ENCODE measurements at regions not wholly inside any gene's neighbourhood (a gene's known extent, or its start where the extent isn't known, plus 50 kb on each side); places are given as distances from the start of the nearest gene placed in this dataset.

DNA sequence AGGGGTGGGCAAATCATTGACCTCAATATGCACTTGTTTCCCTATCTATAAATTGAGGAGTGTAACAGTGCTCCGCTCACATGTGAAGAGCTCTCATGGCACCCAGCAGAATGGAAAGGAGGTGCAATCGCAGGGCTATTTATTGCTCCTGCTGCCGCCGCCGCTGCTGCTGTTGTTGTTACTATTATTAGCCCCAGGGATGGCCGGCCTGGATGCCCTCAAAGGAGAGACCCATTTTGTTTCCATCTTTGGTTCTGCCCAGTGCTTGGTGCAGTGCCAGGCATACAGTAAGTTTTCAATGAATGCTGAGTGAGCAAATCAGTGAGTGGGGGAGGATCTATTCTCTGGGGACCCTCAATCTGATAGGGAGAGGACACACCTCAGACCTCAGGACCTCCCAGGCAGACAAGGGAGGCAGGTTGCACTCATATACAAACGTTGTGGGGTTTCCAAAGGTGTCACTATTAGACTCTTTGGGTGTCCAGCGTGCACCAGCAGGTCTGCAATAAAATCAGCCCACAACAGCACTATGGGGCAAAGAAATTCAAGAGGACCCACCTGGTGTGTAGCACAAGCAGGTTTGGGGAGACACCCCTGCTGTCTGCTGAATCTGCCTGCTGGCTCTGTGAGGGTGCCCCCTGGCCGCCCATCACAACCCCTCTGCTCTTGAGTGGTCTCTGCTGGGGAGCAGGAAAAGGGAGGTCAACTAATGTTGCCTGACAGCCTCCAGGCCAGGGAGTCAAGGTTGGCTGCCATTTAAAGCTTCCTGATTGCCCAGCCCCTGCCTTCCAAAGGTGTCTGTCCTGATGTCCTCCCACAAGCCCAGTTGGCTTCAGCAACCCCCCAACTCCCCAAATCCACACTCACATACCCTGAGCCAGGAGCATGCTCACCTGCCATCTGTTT lies 136.3 kb downstream of the ACTL8 start:
- H3K27ac ChIP-seq = no peak overlapping the region
- H3K36me3 ChIP-seq = no peaks in the 10 kb centered on the region
- H3K9me3 ChIP-seq (replicated peaks) = no peaks in the 10 kb centered on the region
- peaks cover 35% of the 10 kb centered on the region for H3K27me3 ChIP-seq (replicated peaks)
- H3K4me3 ChIP-seq = no peak overlapping the region
- no peaks in the 10 kb centered on the region for H3K4me1 ChIP-seq (replicated peaks)
- DNase-seq (ENCODE audit: low read depth in 1 of 2, low spot score in 2 of 2) = no peak

DNA sequence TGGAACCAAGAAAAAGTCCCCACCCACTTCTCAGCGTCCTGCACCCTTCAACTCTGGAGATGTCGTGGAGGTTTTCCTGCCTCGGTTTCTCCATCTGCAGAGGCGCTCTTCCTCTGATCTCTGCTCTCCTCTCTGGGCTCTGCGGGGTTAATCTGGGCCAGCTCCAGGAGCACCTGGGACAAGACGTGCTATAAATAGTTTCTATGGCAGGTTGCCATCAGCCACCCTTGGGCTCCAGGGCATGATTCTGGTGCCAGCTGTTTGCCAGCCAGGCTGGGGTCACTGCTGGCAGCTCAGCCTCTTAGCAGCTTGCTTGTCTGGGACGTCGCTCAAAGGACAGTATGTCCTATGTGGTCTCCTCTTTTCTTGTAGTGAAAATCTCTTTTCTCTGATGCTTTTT lies 137.1 kb downstream of the ACTL8 start:
- no peak for DNase-seq (ENCODE audit: low read depth in 1 of 2, low spot score in 2 of 2)
- Histone ChIP-seq H3K36me3 (no peaks in the 10 kb centered on the region), H3K27me3 (replicated peaks) (peaks cover 33% of the 10 kb centered on the region), H3K27ac (no peak overlapping the region), H3K9me3 (replicated peaks) (no peaks in the 10 kb centered on the region), H3K4me1 (replicated peaks) (no peaks in the 10 kb centered on the region), H3K4me3 (no peak overlapping the region)

DNA sequence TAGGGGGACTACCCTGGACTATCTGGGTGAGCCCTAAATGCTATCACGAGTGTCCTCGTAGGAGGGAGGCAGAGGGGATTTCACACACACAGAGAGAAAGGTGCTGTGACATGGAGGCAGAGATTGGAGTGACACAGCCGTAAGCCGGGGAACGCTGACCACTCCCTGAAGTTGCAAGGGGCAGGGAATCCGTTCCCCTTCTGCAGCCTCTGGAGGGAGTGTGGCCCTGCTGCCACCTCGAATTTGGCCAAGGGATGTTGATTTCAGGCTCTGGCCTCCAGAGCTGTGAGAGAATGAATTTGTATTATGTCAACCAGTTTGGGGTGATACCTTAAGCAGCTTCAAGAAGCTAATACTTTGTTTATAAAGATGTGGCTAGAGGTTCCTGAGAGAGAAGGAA lies 137.7 kb downstream of the ACTL8 start:
- Histone ChIP-seq H3K4me1 (replicated peaks) (no peaks in the 10 kb centered on the region), H3K4me3 (no peak overlapping the region), H3K27me3 (replicated peaks) (peaks cover 27% of the 10 kb centered on the region), H3K36me3 (no peaks in the 10 kb centered on the region), H3K27ac (no peak overlapping the region), H3K9me3 (replicated peaks) (no peaks in the 10 kb centered on the region)
- DNase-seq (ENCODE audit: low read depth in 1 of 2, low spot score in 2 of 2) = no peak

DNA sequence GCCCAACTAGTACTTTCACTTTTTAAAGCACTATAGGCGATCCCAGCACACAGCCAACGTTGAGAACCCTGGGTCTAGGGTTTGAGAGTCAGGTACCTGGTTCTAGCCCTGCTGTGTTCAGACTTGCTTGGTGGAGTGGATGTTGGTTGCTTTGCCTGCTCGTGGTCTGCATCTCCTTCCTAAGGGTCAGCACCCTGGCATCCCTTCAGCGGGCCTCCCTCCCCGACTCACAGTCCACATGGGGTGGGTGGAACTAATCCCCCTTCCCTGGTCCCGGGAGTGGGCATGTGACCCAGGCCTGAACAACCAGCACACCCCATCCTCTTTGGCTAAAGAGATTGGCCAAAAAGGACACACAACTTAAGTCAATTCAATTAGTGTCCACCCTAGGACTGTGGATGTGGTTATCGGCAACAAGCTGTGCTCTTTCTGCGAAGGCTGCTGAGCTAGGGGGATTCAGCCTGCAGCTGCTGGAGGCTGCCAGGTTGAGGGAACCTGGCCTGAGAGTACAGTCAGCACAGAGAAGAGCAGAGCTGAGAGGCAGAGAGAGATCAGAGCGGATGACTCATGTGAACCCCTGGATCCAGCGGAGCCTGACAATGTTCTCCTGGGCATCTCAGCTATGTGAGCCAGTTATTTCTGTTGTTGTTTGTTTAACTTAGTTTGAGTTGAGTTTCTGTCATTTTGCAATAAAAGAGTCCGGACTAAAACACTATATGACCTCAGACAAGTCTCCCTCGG lies 138.9 kb downstream of the ACTL8 start:
- Histone ChIP-seq H3K4me3 (no peak overlapping the region), H3K27ac (no peak overlapping the region), H3K4me1 (replicated peaks) (no peaks in the 10 kb centered on the region), H3K36me3 (no peaks in the 10 kb centered on the region), H3K9me3 (replicated peaks) (no peaks in the 10 kb centered on the region; the same call in 1 of the 2 replicates), H3K27me3 (replicated peaks) (peaks cover 28% of the 10 kb centered on the region)
- no peak for DNase-seq (ENCODE audit: low read depth in 1 of 2, low spot score in 2 of 2)

DNA sequence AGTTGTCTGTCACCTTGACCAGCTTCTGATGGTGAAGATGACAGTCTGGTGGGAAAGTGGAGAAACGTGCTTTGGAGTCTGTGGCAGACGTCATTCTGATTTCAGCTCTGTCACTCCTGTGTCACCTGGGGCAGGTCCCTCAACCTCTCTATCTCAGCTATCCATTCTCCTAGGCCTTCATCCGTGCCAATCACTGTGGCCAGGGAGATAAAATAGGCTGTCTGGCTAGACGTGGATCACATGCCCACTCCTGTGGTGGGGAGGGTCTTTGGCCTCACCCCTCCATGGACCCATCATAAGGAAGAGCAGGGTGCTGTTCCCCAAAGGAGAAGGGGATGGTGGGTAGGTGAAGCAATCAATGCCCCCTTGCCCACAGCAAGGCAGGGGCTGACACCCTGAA lies 140.3 kb downstream of the ACTL8 start:
- Histone ChIP-seq H3K27me3 (replicated peaks) (peaks cover 24% of the 10 kb centered on the region), H3K27ac (no peak overlapping the region), H3K4me1 (replicated peaks) (no peaks in the 10 kb centered on the region), H3K9me3 (replicated peaks) (no peaks in the 10 kb centered on the region; the same call in 1 of the 2 replicates), H3K36me3 (no peaks in the 10 kb centered on the region), H3K4me3 (no peak overlapping the region)
- DNase-seq (ENCODE audit: low read depth in 1 of 2, low spot score in 2 of 2) = no peak

DNA sequence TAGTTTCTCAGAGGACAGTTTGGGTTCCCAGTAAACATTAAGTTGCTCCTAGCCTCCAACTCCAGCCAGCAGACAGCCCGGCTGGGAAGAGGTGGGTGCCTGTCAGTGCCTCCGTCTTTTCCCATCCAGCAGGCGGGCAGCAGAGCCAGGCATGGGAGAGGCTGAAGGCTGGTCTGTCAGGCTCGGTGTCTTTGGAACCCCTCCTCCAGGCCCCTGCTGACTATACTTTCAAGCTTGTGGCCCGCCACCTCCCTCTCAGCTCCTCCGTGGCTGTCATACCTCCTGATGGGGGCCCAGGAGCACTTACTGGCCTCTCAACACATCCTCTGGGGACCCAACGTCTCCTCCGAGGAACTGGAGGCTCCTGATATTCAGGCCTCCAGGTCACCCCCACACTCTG lies 140.9 kb downstream of the ACTL8 start:
- Histone ChIP-seq H3K27ac (no peak overlapping the region), H3K27me3 (replicated peaks) (peaks cover 21% of the 10 kb centered on the region), H3K36me3 (no peaks in the 10 kb centered on the region), H3K4me3 (no peak overlapping the region), H3K9me3 (replicated peaks) (no peaks in the 10 kb centered on the region; the same call in 1 of the 2 replicates), H3K4me1 (replicated peaks) (no peaks in the 10 kb centered on the region)
- no peak for DNase-seq (ENCODE audit: low read depth in 1 of 2, low spot score in 2 of 2)

DNA sequence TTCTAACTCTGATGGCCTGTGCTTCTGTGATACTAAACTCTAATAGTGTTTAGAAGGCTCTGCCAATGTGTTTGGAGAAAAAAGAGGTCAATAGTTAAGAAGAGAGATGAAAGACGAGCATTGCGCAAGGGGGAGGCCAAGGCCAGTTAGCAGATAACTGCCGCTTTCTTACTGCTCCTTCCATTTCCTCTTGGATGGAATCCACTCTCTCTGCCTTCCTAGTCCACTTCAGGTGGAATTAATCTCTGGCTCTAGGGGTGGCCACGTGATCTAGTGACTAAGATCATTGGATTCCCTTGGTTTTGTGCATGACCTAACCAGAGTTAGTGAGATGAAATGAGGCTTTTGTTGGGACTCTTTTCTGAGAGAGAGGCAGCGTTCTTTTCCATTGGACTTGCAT lies 148.3 kb downstream of the ACTL8 start:
- Histone ChIP-seq H3K27me3 (replicated peaks) (peaks cover 29% of the 10 kb centered on the region), H3K4me1 (replicated peaks) (no peaks in the 10 kb centered on the region), H3K36me3 (no peaks in the 10 kb centered on the region), H3K27ac (no peak overlapping the region), H3K4me3 (no peak overlapping the region), H3K9me3 (replicated peaks) (no peaks in the 10 kb centered on the region; the same call in 1 of the 2 replicates)
- no peak for DNase-seq (ENCODE audit: low read depth in 1 of 2, low spot score in 2 of 2)

DNA sequence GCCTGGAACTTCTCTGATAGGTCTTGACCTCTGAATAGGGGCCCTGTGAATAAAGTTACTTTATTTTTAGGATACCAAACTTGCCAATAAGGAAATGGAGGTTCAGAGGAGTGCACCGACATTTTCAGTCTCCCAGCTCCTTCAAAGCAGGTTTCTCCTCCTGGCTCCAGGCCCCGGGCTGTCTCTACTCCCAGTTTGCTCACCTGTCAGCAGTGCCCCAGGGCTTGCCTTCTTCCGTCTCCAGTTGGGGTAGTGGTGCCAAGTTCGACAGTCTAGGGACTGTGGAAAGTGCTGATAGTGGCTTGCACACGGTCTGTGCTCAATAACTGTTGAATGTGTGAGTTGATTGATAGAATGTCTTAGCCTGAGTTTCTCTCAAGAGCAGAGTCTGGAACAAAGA lies 149.2 kb downstream of the ACTL8 start:
- DNase-seq (ENCODE audit: low read depth in 1 of 2, low spot score in 2 of 2) = no peak
- Histone ChIP-seq H3K4me1 (replicated peaks) (no peaks in the 10 kb centered on the region), H3K4me3 (no peak overlapping the region), H3K36me3 (no peaks in the 10 kb centered on the region), H3K9me3 (replicated peaks) (no peaks in the 10 kb centered on the region; the same call in 1 of the 2 replicates), H3K27ac (no peak overlapping the region), H3K27me3 (replicated peaks) (peaks cover 26% of the 10 kb centered on the region)

DNA sequence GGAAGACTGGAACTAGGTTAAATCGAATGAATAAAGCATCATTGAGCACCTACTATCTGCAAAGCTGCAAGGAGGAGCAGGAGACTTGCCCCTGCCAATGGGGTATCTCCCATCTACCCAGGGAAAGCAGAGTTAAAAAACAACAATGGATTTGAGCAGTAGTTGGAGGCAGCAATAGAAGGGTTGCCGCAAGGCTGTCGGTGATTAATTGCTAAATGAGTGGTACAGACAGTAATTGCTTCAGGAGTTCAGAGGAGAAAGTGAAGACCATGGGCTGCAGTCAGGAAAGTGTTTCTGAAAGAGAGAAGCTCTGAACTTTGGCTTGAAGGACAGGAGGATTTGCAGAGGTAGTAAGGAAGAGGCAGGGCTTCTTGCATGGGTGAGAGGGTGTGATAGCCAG lies 152.9 kb downstream of the ACTL8 start:
- H3K9me3 ChIP-seq (replicated peaks) = no peaks in the 10 kb centered on the region
- no peak overlapping the region for H3K4me3 ChIP-seq
- H3K27ac ChIP-seq = no peak overlapping the region
- H3K27me3 ChIP-seq (replicated peaks) = peaks cover 39% of the 10 kb centered on the region
- no peak for DNase-seq (ENCODE audit: low read depth in 1 of 2, low spot score in 2 of 2)
- no peaks in the 10 kb centered on the region for H3K4me1 ChIP-seq (replicated peaks)
- H3K36me3 ChIP-seq = no peaks in the 10 kb centered on the region

DNA sequence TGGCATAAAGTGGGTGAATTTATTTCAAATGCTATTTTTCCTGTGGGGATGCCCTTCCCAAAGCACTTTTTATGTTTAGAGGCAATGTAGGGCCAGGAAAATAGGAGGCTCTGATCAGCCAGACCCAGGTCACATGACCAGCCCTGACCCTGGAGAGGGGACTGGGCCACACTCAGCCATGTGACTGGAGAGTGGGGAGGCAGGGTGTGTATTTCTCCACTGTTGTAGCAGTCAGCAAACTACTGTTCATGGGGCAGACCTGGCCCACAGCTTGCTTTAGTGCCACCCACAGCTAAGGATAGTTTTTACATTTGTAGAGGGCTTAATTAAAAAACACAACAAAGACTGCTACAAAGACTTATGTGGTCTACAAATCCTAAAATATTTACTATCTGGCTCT lies 153.8 kb downstream of the ACTL8 start:
- Histone ChIP-seq H3K9me3 (replicated peaks) (no peaks in the 10 kb centered on the region), H3K4me1 (replicated peaks) (no peaks in the 10 kb centered on the region), H3K27ac (no peak overlapping the region), H3K4me3 (no peak overlapping the region), H3K27me3 (replicated peaks) (peaks cover 39% of the 10 kb centered on the region), H3K36me3 (no peaks in the 10 kb centered on the region)
- DNase-seq (ENCODE audit: low read depth in 1 of 2, low spot score in 2 of 2) = no peak

DNA sequence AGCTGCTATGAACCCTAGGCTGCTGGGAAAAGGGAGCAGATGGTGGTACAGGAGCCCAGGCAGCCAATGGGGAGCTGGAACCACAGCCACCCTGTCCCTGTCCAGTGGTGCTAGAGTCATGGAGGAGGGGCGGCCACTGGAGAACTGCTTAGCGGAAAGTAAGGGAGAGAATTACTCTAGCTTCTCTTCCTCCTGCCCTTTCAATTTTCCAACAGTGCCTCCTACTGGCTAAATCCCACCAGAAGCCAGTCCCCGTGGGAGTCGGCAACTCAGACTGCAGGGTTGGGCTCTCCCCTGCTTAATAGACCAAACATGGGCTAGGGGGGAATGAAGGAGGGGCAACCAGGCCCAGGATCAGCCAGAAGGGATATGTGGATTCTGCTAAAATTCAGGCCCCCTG lies 154.5 kb downstream of the ACTL8 start:
- no peaks in the 10 kb centered on the region for H3K36me3 ChIP-seq
- no peaks in the 10 kb centered on the region for H3K4me1 ChIP-seq (replicated peaks)
- no peaks in the 10 kb centered on the region for H3K9me3 ChIP-seq (replicated peaks)
- peaks cover 46% of the 10 kb centered on the region for H3K27me3 ChIP-seq (replicated peaks)
- DNase-seq (ENCODE audit: low read depth in 1 of 2, low spot score in 2 of 2) = no peak
- H3K4me3 ChIP-seq = no peak overlapping the region
- no peak overlapping the region for H3K27ac ChIP-seq

DNA sequence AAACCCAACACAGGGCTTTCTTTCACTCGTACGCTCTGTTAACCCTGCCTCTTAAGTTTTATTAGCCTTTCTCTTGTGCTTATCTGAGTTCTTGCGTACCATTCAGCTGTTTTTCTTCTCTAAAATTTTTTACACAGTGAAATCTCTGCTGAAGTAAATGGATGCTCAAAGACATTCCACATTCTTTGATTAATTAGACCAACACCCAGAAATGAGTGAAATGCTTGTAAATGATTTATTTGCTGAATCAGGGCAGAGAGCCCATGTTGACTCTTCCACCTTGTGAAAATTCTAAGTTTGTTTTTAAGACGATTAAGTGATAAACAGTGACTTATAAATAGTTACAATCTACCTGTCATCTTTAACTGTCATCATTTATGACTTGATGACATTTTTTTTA lies 156.7 kb downstream of the ACTL8 start:
- Histone ChIP-seq H3K36me3 (no peaks in the 10 kb centered on the region), H3K27me3 (replicated peaks) (peaks cover 64% of the 10 kb centered on the region), H3K27ac (no peak overlapping the region), H3K4me3 (no peak overlapping the region), H3K4me1 (replicated peaks) (no peaks in the 10 kb centered on the region), H3K9me3 (replicated peaks) (no peaks in the 10 kb centered on the region)
- no peak for DNase-seq (ENCODE audit: low read depth in 1 of 2, low spot score in 2 of 2)

DNA sequence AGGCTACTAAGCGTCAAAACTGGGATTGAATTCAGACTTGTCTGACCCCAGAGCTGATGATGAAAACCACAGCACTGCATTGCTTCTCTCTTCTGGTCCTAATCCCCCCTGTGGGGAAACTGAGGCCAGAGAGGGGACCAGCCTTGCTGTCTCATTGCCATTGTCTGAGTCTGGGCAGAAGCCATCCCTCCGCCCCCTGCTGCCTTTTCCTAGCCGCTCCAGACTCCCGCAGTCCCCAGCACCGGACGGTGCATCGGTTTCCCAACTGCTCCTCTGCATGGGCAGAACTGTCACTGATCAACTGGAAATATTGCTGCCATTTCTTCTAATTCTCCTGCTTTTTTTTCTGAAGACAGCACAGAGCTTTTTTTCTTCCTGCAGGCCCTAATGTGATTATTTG lies 157.4 kb downstream of the ACTL8 start:
- Histone ChIP-seq H3K4me3 (no peak overlapping the region), H3K4me1 (replicated peaks) (no peaks in the 10 kb centered on the region), H3K27me3 (replicated peaks) (peaks cover 58% of the 10 kb centered on the region), H3K27ac (no peak overlapping the region), H3K36me3 (no peaks in the 10 kb centered on the region), H3K9me3 (replicated peaks) (no peaks in the 10 kb centered on the region)
- no peak for DNase-seq (ENCODE audit: low read depth in 1 of 2, low spot score in 2 of 2)

Measured in SJSA1 (cell line).